DLD1 (cell line): ENCODE measurements at regions not wholly inside any gene's neighbourhood (a gene's known extent, or its start where the extent isn't known, plus 50 kb on each side); places are given as distances from the start of the nearest gene placed in this dataset.

Experiments
- in situ Hi-C: cut with HindIII; loops from 2 replicates; pipeline ENCODE4 v1.10.0; 2017; ENCODE audit warnings: low sequenced_read_pairs

DNA sequence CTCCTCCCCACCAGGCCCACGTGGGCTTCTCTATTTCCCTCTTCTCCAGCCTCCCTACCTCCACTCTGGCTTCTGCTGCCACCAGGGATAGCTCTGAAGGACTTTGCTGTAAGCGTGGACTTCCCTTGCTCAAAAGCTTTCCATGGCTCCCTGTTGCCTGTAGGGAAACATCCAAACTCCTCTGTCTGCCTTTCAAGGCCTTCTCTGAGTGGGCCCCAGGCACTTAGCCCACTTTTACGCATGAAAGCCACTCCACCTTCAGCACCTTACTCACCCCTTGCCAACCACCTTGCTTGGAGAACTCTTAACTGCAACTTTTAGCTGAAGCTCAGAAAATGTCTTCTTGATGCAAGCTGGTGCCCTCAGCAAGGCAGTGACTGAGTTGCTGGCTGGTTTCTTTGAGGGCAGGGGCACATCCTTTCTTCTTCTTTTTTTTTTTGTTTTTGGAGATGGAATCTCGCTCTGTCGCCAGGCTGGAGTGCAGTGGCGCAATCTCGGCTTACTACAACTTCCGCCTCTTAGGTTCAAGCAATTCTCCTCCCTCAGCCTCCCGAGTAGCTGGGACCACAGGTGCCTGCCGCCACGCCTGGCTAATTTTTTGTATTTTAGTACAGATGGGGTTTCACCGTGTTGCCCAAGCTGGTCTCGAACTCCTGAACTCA is 52.0 kb upstream of the DLX4 start:
- in situ Hi-C loops = no loop called here

DNA sequence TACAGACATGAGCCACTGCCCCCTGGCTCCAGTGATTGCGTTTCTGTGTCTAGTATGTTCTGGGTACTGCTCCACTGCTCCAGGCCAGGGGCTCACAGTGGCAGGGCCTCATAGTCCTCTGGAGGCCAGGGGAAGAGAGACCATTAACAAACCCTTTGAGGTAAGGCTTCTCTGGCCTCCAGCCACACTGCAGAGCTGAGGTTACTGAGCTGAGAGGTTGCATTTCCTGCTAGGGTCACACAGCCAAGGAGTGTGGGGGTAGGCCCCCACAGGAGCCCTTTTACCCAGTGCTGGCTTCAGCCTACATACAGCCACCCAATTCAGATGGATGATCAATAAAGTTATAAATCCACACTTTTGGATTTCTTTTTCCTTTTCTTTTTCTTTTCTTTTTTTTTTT is 50.4 kb upstream of the DLX4 start:
- in situ Hi-C loops = no loop called here
